Liver (tissue), 8 donors: ENCODE measurements at regions not wholly inside any gene's neighbourhood (a gene's known extent, or its start where the extent isn't known, plus 50 kb on each side); places are given as distances from the start of the nearest gene placed in this dataset.

Experiments
- DNase-seq: peaks from one replicate; pipeline ENCODE4 v3.0.0-alpha.2; 2017; ENCODE audit warnings: low spot score
- H3K27ac ChIP-seq, 2 donors: one replicate each; pipeline ENCODE4 v1.7.0; 2013; ENCODE audit warnings: inconsistent platforms in 2 of 2, low read length in 2 of 2, control low read depth in 1 of 2, low read depth in 1 of 2, mild to moderate bottlenecking in 1 of 2
- H3K27me3 ChIP-seq, 4 donors: one replicate each; pipeline versions ENCODE4 v1.6.1 to v1.7.0; 2013; ENCODE audit warnings: low read length in 3 of 4, inconsistent platforms in 1 of 4, mild to moderate bottlenecking in 1 of 4, moderate library complexity in 1 of 4; ENCODE audit not compliant: control insufficient read depth in 4 of 4, insufficient read depth in 4 of 4
- H3K36me3 ChIP-seq, 4 donors: one replicate each; pipeline versions ENCODE4 v1.6.1 to v1.7.0; 2013; ENCODE audit warnings: low read length in 3 of 4, mild to moderate bottlenecking in 3 of 4, low read depth in 1 of 4, moderate library complexity in 1 of 4; ENCODE audit not compliant: control insufficient read depth in 4 of 4, insufficient read depth in 3 of 4
- H3K4me1 ChIP-seq, 4 donors: one replicate each; pipeline versions ENCODE4 v1.6.1 to v1.7.0; 2013; ENCODE audit warnings: low read length in 3 of 4, mild to moderate bottlenecking in 3 of 4, moderate library complexity in 1 of 4; ENCODE audit not compliant: control insufficient read depth in 4 of 4, insufficient read depth in 4 of 4
- H3K4me3 ChIP-seq, 3 donors: one replicate each; pipeline versions ENCODE4 v1.6.1 to v1.7.0; 2013; ENCODE audit warnings: low read length in 3 of 3, control low read depth in 1 of 3, low read depth in 1 of 3, mild to moderate bottlenecking in 1 of 3
- H3K9ac ChIP-seq, 2 donors: one replicate each; pipeline ENCODE4 v1.7.0; 2013; ENCODE audit warnings: low read length in 2 of 2, mild to moderate bottlenecking in 2 of 2, moderate library complexity in 2 of 2, control low read depth in 1 of 2, low read depth in 1 of 2
- H3K9me3 ChIP-seq, 4 donors: one replicate each; pipeline versions ENCODE4 v1.6.1 to v1.7.0; 2013; ENCODE audit warnings: low read length in 3 of 4; ENCODE audit not compliant: control insufficient read depth in 4 of 4
- CTCF ChIP-seq: fragments of 150-350 bp; IDR thresholded peaks from 2 replicates; pipeline ENCODE4 v1.5.1; 2017; ENCODE audit warnings: improper control_type of control experiment, low read depth, low read length; ENCODE audit not compliant: missing input control
- EGR1 ChIP-seq, 2 donors: IDR thresholded peaks; 2 replicates each; pipeline ENCODE4 v1.6.1; 2016 to 2018; ENCODE audit warnings: antibody characterized with exemption in 2 of 2, low read depth in 2 of 2
- FOXA1 ChIP-seq: IDR thresholded peaks from 2 replicates; pipeline ENCODE4 v1.6.1; 2016; ENCODE audit warnings: antibody characterized with exemption
- FOXA2 ChIP-seq: IDR thresholded peaks from 2 replicates; pipeline ENCODE4 v1.6.1; 2016; ENCODE audit warnings: antibody characterized with exemption
- GABPA ChIP-seq, 2 donors: IDR thresholded peaks in 1 of 2; conservative IDR thresholded peaks in 1 of 2; 2 replicates each; pipeline ENCODE4 v1.6.1; 2016; ENCODE audit warnings: antibody characterized with exemption in 2 of 2, mild to moderate bottlenecking in 1 of 2, moderate library complexity in 1 of 2
- HNF4A ChIP-seq, 2 donors: conservative IDR thresholded peaks; 2 replicates each; pipeline ENCODE4 v1.6.1; 2016; ENCODE audit warnings: antibody characterized with exemption in 2 of 2, mild to moderate bottlenecking in 2 of 2
- HNF4G ChIP-seq: IDR thresholded peaks from 2 replicates; pipeline ENCODE4 v1.6.1; 2016; ENCODE audit warnings: antibody characterized with exemption
- JUND ChIP-seq, 2 donors: IDR thresholded peaks; 2 replicates each; pipeline ENCODE4 v1.6.1; 2016; ENCODE audit warnings: antibody characterized with exemption in 2 of 2
- MAX ChIP-seq: IDR thresholded peaks from 2 replicates; pipeline ENCODE4 v1.6.1; 2016; ENCODE audit warnings: antibody characterized with exemption
- NR2F2 ChIP-seq: IDR thresholded peaks from 2 replicates; pipeline ENCODE4 v1.6.1; 2016; ENCODE audit warnings: antibody characterized with exemption
- RAD21 ChIP-seq, 2 donors: IDR thresholded peaks; 2 replicates each; pipeline ENCODE4 v1.6.1; 2016; ENCODE audit warnings: antibody characterized with exemption in 2 of 2, mild to moderate bottlenecking in 2 of 2
- REST ChIP-seq: IDR thresholded peaks from 2 replicates; pipeline ENCODE4 v1.6.1; 2016; ENCODE audit warnings: antibody characterized with exemption, mild to moderate bottlenecking
- SP1 ChIP-seq: IDR thresholded peaks from 2 replicates; pipeline ENCODE4 v1.6.1; 2018; ENCODE audit warnings: antibody characterized with exemption, mild to moderate bottlenecking
- TAF1 ChIP-seq: conservative IDR thresholded peaks from 2 replicates; pipeline ENCODE4 v1.6.1; 2016; ENCODE audit warnings: antibody characterized with exemption, mild to moderate bottlenecking
- YY1 ChIP-seq: IDR thresholded peaks from 2 replicates; pipeline ENCODE4 v1.6.1; 2016; ENCODE audit warnings: antibody characterized with exemption, mild to moderate bottlenecking
- ZBTB33 ChIP-seq: IDR thresholded peaks from 2 replicates; pipeline ENCODE4 v1.6.1; 2016; ENCODE audit warnings: antibody characterized with exemption
- WGBS: extraction: QIAGEN DNeasy Blood & Tissue Kit; methylation state at CpG from one replicate; pipeline ENCODE4 v1.1.7; 2013; 5-methylcytosine and 5-hydroxymethylcytosine counted together
- donor health status: healthy.
- donor health status: healthy.
- donor health status: healthy.
- donor health status: healthy.
- donor health status: healthy.

GRCh38 chr4:54818481-54818880 lies 160.7 kb downstream of the KIT start:
- Histone ChIP-seq H3K9ac (no peak overlapping the region), H3K4me3 (no peak overlapping the region), H3K36me3 (no peaks in the 10 kb centered on the region), H3K27ac (no peak overlapping the region), H3K27me3 (no peaks in the 10 kb centered on the region), H3K4me1 (no peaks in the 10 kb centered on the region), H3K9me3 (no peaks in the 10 kb centered on the region)
- TF ChIP-seq FOXA1 = no peak
- TF ChIP-seq EGR1 (IDR thresholded peaks at IDR 0.05; ENCODE audit: low read depth in 2 of 2) = no peak
- no peak for TF ChIP-seq FOXA2
- no peak for TF ChIP-seq YY1
- no peak for TF ChIP-seq GABPA (IDR thresholded peaks at IDR 0.05 in 1 of 2, conservative IDR thresholded peaks at IDR 0.05 in 1 of 2)
- TF ChIP-seq TAF1 = no peak
- no peak for TF ChIP-seq HNF4G
- TF ChIP-seq MAX = no peak
- TF ChIP-seq CTCF = no peak
- TF ChIP-seq RAD21 (IDR thresholded peaks at IDR 0.05) = no peak
- TF ChIP-seq NR2F2 = no peak
- no peak for TF ChIP-seq JUND (IDR thresholded peaks at IDR 0.05)
- TF ChIP-seq ZBTB33 = no peak
- TF ChIP-seq SP1 = no peak
- WGBS = 82% methylated on average over 5 of the region's 5 CpGs
- DNase-seq = no peak

- H3K36me3 ChIP-seq = no peaks in the 10 kb centered on the region
- no peaks in the 10 kb centered on the region for H3K9me3 ChIP-seq
- H3K4me3 ChIP-seq = no peak overlapping the region
- no peak overlapping the region for H3K27ac ChIP-seq
- DNase-seq = no peak
- H3K9ac ChIP-seq = no peak overlapping the region
- no peaks in the 10 kb centered on the region for H3K27me3 ChIP-seq
- TF ChIP-seq JUND (IDR thresholded peaks at IDR 0.05) (no peak), REST (no peak), ZBTB33 (no peak), RAD21 (IDR thresholded peaks at IDR 0.05) (no peak), HNF4A (conservative IDR thresholded peaks at IDR 0.05) (no peak), TAF1 (no peak), GABPA (IDR thresholded peaks at IDR 0.05 in 1 of 2, conservative IDR thresholded peaks at IDR 0.05 in 1 of 2) (no peak), FOXA2 (no peak), MAX (no peak), FOXA1 (no peak), NR2F2 (no peak), SP1 (no peak), CTCF (no peak)
- 89% methylated on average over 7 of the region's 7 CpGs for WGBS
- no peaks in the 10 kb centered on the region for H3K4me1 ChIP-seq
Observed at GRCh38 chr4:54813674-54814073, 155.9 kb downstream of the KIT start.
